C4-2B (cell line): ENCODE measurements at regions not wholly inside any gene's neighbourhood (a gene's known extent, or its start where the extent isn't known, plus 50 kb on each side); places are given as distances from the start of the nearest gene placed in this dataset.

Experiments used
- ZFX ChIP-seq: fragments of 450-650 bp; IDR thresholded peaks from 2 replicates; pipeline ENCODE4 v1.6.1; 2017
- TF ChIP-seq, protein P1 (sequence below): fragments of 450-650 bp; conservative IDR thresholded peaks from 2 replicates; pipeline ENCODE4 v1.5.1; 2017; ENCODE audit warnings: mild to moderate bottlenecking

DNA sequence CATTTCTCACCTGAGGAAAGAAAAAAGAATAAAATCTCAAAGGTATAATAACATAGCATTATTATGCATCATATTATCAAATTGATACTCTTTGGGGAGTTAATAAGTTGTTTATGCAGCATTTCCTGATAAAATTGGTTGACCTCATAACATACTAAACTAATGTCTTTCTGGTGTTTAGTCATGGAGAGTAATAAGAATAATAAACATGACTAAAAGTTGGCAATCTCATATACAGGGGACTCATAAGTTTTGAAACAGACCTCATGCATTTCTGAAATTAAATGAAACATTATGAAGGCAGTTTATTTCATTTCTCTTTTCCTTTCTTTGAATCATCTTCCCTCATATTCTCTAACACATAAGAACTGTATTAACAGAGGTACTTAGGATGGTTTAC, 60.5 kb upstream of the PRDM1 start:
- TF ChIP-seq, protein P1, sequence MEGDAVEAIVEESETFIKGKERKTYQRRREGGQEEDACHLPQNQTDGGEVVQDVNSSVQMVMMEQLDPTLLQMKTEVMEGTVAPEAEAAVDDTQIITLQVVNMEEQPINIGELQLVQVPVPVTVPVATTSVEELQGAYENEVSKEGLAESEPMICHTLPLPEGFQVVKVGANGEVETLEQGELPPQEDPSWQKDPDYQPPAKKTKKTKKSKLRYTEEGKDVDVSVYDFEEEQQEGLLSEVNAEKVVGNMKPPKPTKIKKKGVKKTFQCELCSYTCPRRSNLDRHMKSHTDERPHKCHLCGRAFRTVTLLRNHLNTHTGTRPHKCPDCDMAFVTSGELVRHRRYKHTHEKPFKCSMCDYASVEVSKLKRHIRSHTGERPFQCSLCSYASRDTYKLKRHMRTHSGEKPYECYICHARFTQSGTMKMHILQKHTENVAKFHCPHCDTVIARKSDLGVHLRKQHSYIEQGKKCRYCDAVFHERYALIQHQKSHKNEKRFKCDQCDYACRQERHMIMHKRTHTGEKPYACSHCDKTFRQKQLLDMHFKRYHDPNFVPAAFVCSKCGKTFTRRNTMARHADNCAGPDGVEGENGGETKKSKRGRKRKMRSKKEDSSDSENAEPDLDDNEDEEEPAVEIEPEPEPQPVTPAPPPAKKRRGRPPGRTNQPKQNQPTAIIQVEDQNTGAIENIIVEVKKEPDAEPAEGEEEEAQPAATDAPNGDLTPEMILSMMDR, result no peak
- TF ChIP-seq ZFX, result no peak
